Mesenchymal stem cell (in vitro differentiated cells and primary cell): ENCODE measurements at regions not wholly inside any gene's neighbourhood (a gene's known extent, or its start where the extent isn't known, plus 50 kb on each side); places are given as distances from the start of the nearest gene placed in this dataset.

ENCODE experiments used
- DNase-seq: peaks from one replicate; pipeline ENCODE4 v3.0.0-alpha.2; 2013
- H2AFZ ChIP-seq: one replicate; pipeline ENCODE4 v1.6.1; 2013; ENCODE audit warnings: low read depth, mild to moderate bottlenecking, control low read depth, inconsistent platforms, low read length, moderate library complexity
- H2AK5ac ChIP-seq: 2 replicates; pipeline ENCODE4 v1.6.1; 2013; ENCODE audit warnings: low read length, moderate library complexity, mild to moderate bottlenecking, inconsistent platforms; ENCODE audit not compliant: severe bottlenecking
- H2BK120ac ChIP-seq: one replicate; pipeline ENCODE4 v1.6.1; 2013; ENCODE audit warnings: low read depth, mild to moderate bottlenecking, inconsistent platforms, low read length, moderate library complexity
- H2BK12ac ChIP-seq, 2 experiments: one replicate each; pipeline ENCODE4 v1.6.1; 2013; ENCODE audit warnings: inconsistent platforms in 2 of 2, low read length in 2 of 2, mild to moderate bottlenecking in 2 of 2, moderate library complexity in 2 of 2, control low read depth in 1 of 2
- H2BK15ac ChIP-seq: one replicate; pipeline ENCODE4 v1.6.1; 2013; ENCODE audit warnings: mild to moderate bottlenecking, low read depth, inconsistent platforms; ENCODE audit not compliant: poor library complexity, severe bottlenecking
- H2BK5ac ChIP-seq: 2 replicates; pipeline ENCODE4 v1.6.1; 2013; ENCODE audit warnings: low read depth, mild to moderate bottlenecking, low read length, control low read depth, inconsistent platforms; ENCODE audit not compliant: poor library complexity, severe bottlenecking
- H3K14ac ChIP-seq, 2 experiments: one replicate each; pipeline ENCODE4 v1.6.1; 2013; ENCODE audit warnings: inconsistent platforms in 2 of 2, low read length in 2 of 2, control low read depth in 1 of 2, mild to moderate bottlenecking in 1 of 2, moderate library complexity in 1 of 2
- H3K18ac ChIP-seq, 2 experiments: one replicate each; pipeline ENCODE4 v1.6.1; 2013; ENCODE audit warnings: inconsistent platforms in 2 of 2, low read length in 2 of 2, control low read depth in 1 of 2, low read depth in 1 of 2, mild to moderate bottlenecking in 1 of 2
- H3K23ac ChIP-seq, 2 experiments: one replicate each; pipeline ENCODE4 v1.6.1; 2013; ENCODE audit warnings: inconsistent platforms in 2 of 2, low read length in 2 of 2, mild to moderate bottlenecking in 2 of 2, moderate library complexity in 2 of 2, control low read depth in 1 of 2
- H3K27ac ChIP-seq: 2 replicates; pipeline ENCODE4 v1.5.1; 2013; ENCODE audit warnings: mild to moderate bottlenecking, moderate library complexity, low read length, control low read depth, inconsistent platforms; ENCODE audit not compliant: poor library complexity, severe bottlenecking
- H3K27me3 ChIP-seq, 2 experiments: 2 replicates each; pipeline versions ENCODE4 v1.6.1 to v1.7.0; 2013; ENCODE audit warnings: low read length in 2 of 2, mild to moderate bottlenecking in 2 of 2, moderate library complexity in 2 of 2, control low read depth in 1 of 2, inconsistent platforms in 1 of 2; ENCODE audit not compliant: control insufficient read depth in 1 of 2, insufficient read depth in 1 of 2
- H3K36me3 ChIP-seq, 2 experiments: 2 replicates each; pipeline versions ENCODE4 v1.6.1 to v1.7.0; 2013; ENCODE audit warnings: low read length in 2 of 2, control low read depth in 1 of 2, inconsistent platforms in 1 of 2, low read depth in 1 of 2, mild to moderate bottlenecking in 1 of 2; ENCODE audit not compliant: insufficient read depth in 2 of 2, control insufficient read depth in 1 of 2
- H3K4ac ChIP-seq, 2 experiments: one replicate each; pipeline ENCODE4 v1.6.1; 2013; ENCODE audit warnings: inconsistent platforms in 2 of 2, low read length in 2 of 2, mild to moderate bottlenecking in 2 of 2, moderate library complexity in 2 of 2, control low read depth in 1 of 2, low read depth in 1 of 2
- H3K4me1 ChIP-seq: 2 replicates; pipeline ENCODE4 v1.6.1; 2013; ENCODE audit warnings: low read depth, low read length, control low read depth; ENCODE audit not compliant: control insufficient read depth, insufficient read depth
- H3K4me2 ChIP-seq: 2 replicates; pipeline ENCODE4 v1.6.1; 2013; ENCODE audit warnings: low read length, mild to moderate bottlenecking, inconsistent platforms; ENCODE audit not compliant: poor library complexity, severe bottlenecking
- H3K4me3 ChIP-seq, 2 experiments: 2 replicates each; pipeline versions ENCODE4 v1.5.1 to v1.7.0; 2013; ENCODE audit warnings: low read length in 2 of 2, mild to moderate bottlenecking in 2 of 2, control low read depth in 1 of 2, low read depth in 1 of 2; ENCODE audit not compliant: insufficient read depth in 1 of 2
- H3K79me1 ChIP-seq: replicated peaks from 2 replicates; pipeline ENCODE4 v1.6.1; 2013; ENCODE audit warnings: mild to moderate bottlenecking, control low read depth, low read length, inconsistent platforms; ENCODE audit not compliant: poor library complexity, severe bottlenecking
- H3K9ac ChIP-seq: 2 replicates; pipeline ENCODE4 v1.7.0; 2013; ENCODE audit warnings: mild to moderate bottlenecking, low read length, moderate library complexity
- H3K9me3 ChIP-seq: 2 replicates; pipeline ENCODE4 v1.7.0; 2013; ENCODE audit warnings: mild to moderate bottlenecking, low read length; ENCODE audit not compliant: control insufficient read depth
- H4K8ac ChIP-seq: one replicate; pipeline ENCODE4 v1.6.1; 2013; ENCODE audit warnings: inconsistent platforms, mild to moderate bottlenecking, low read length, moderate library complexity
- H4K91ac ChIP-seq: one replicate; pipeline ENCODE4 v1.6.1; 2013; ENCODE audit warnings: mild to moderate bottlenecking, low read length, inconsistent platforms
- WGBS: methylation state at CpG from one replicate; pipeline ENCODE4 v1.1.7; 2013; ENCODE audit warnings: mixed read lengths; 5-methylcytosine and 5-hydroxymethylcytosine counted together

- Histone ChIP-seq H4K91ac (no peak overlapping the region), H2BK5ac (no peak overlapping the region), H3K4me2 (no peak overlapping the region), H2BK15ac (no peak overlapping the region), H3K23ac (no peak overlapping the region), H3K79me1 (no peaks in the 10 kb centered on the region), H2AK5ac (no peak overlapping the region), H3K27ac (no peak overlapping the region), H4K8ac (no peak overlapping the region), H2BK120ac (no peak overlapping the region), H3K9ac (no peak overlapping the region), H3K36me3 (no peaks in the 10 kb centered on the region), H2BK12ac (no peak overlapping the region), H3K4me1 (no peaks in the 10 kb centered on the region), H3K4me3 (no peak overlapping the region), H3K27me3 (no peaks in the 10 kb centered on the region), H3K18ac (no peak overlapping the region), H3K9me3 (no peaks in the 10 kb centered on the region), H2AFZ (no peak overlapping the region), H3K4ac (no peak overlapping the region), H3K14ac (no peak overlapping the region)
- no peak for DNase-seq
These were observed 311.9 kb upstream of the KLHL29 start for GRCh38 chr2:23073056-23073455.

- H3K79me1 ChIP-seq, result no peaks in the 10 kb centered on the region
- no peaks in the 10 kb centered on the region for H3K4me1 ChIP-seq
- no peak overlapping the region for H4K91ac ChIP-seq
- no peak for DNase-seq
- H3K9me3 ChIP-seq, result no peaks in the 10 kb centered on the region
- no peak overlapping the region for H3K14ac ChIP-seq
- H3K23ac ChIP-seq, result no peak overlapping the region
- no peak overlapping the region for H2BK12ac ChIP-seq
- no peak overlapping the region for H4K8ac ChIP-seq
- H3K27me3 ChIP-seq, result no peaks in the 10 kb centered on the region
- no peaks in the 10 kb centered on the region for H3K36me3 ChIP-seq
- no peak overlapping the region for H3K4me3 ChIP-seq
- H2AK5ac ChIP-seq, result no peak overlapping the region
- no peak overlapping the region for H3K4me2 ChIP-seq
- H2AFZ ChIP-seq, result no peak overlapping the region
- WGBS, result 32% methylated on average over 2 of the region's 2 CpGs
- no peak overlapping the region for H2BK15ac ChIP-seq
- no peak overlapping the region for H3K18ac ChIP-seq
- H2BK5ac ChIP-seq, result no peak overlapping the region
- H2BK120ac ChIP-seq, result no peak overlapping the region
- no peak overlapping the region for H3K9ac ChIP-seq
- H3K4ac ChIP-seq, result no peak overlapping the region
- H3K27ac ChIP-seq, result no peak overlapping the region
These were observed 311.3 kb upstream of the KLHL29 start for GRCh38 chr2:23073671-23074070.

GRCh38 chr2:23077596-23077995, 307.4 kb upstream of the KLHL29 start:
- Histone ChIP-seq H2AK5ac (no peak overlapping the region), H3K27me3 (no peaks in the 10 kb centered on the region), H2BK120ac (no peak overlapping the region), H2BK15ac (no peak overlapping the region), H3K4ac (no peak overlapping the region), H3K9me3 (peaks cover 14% of the 10 kb centered on the region), H2BK12ac (no peak overlapping the region), H4K8ac (no peak overlapping the region), H3K4me3 (no peak overlapping the region), H3K14ac (no peak overlapping the region), H3K18ac (no peak overlapping the region), H3K23ac (no peak overlapping the region), H4K91ac (no peak overlapping the region), H3K27ac (no peak overlapping the region), H3K79me1 (no peaks in the 10 kb centered on the region), H2BK5ac (no peak overlapping the region), H3K4me2 (no peak overlapping the region), H3K9ac (no peak overlapping the region), H2AFZ (no peak overlapping the region), H3K4me1 (no peaks in the 10 kb centered on the region), H3K36me3 (no peaks in the 10 kb centered on the region)
- 37% methylated on average over 4 of the region's 4 CpGs for WGBS
- no peak for DNase-seq

GRCh38 chr2:23078784-23079434, 306.1 kb upstream of the KLHL29 start:
- H3K4me1 ChIP-seq, result no peaks in the 10 kb centered on the region
- H3K4me2 ChIP-seq, result no peak overlapping the region
- H3K79me1 ChIP-seq, result no peaks in the 10 kb centered on the region
- H2BK12ac ChIP-seq, result no peak overlapping the region
- H4K91ac ChIP-seq, result no peak overlapping the region
- H3K9ac ChIP-seq, result no peak overlapping the region
- H2BK120ac ChIP-seq, result no peak overlapping the region
- H2AFZ ChIP-seq, result no peak overlapping the region
- DNase-seq, result no peak
- H3K18ac ChIP-seq, result no peak overlapping the region
- H3K36me3 ChIP-seq, result no peaks in the 10 kb centered on the region
- peaks cover 14% of the 10 kb centered on the region for H3K9me3 ChIP-seq
- H3K14ac ChIP-seq, result no peak overlapping the region
- H3K23ac ChIP-seq, result no peak overlapping the region
- H2AK5ac ChIP-seq, result no peak overlapping the region
- H4K8ac ChIP-seq, result no peak overlapping the region
- H3K27me3 ChIP-seq, result no peaks in the 10 kb centered on the region
- WGBS, result 54% methylated on average over 1 of the region's 4 CpGs
- H3K4ac ChIP-seq, result no peak overlapping the region
- H3K4me3 ChIP-seq, result no peak overlapping the region
- no peak overlapping the region for H2BK5ac ChIP-seq
- no peak overlapping the region for H2BK15ac ChIP-seq
- H3K27ac ChIP-seq, result no peak overlapping the region
